Heart left ventricle (tissue), 13 donors: ENCODE measurements at regions not wholly inside any gene's neighbourhood (a gene's known extent, or its start where the extent isn't known, plus 50 kb on each side); places are given as distances from the start of the nearest gene placed in this dataset.

Source experiments
- POLR2A ChIP-seq, 2 donors: fragments of 450-650 bp; IDR thresholded peaks; one replicate each; pipeline ENCODE4 v1.6.1; 2017; ENCODE audit warnings: antibody characterized with exemption in 2 of 2, mild to moderate bottlenecking in 2 of 2, moderate library complexity in 2 of 2
- TF ChIP-seq, protein P1 (sequence below), 12 donors: fragments of 200-600 bp; sonication (generic) in 4 of 12; IDR thresholded peaks; one replicate each; pipeline versions ENCODE4 v1.5.0 to v1.8.0; 2018 to 2022; ENCODE audit warnings: antibody characterized with exemption in 12 of 12, mild to moderate bottlenecking in 5 of 12
- donor health status: ischemic (EF 13 %, LVEDD 7.1; RV severe dilation, severe dysfunction).
- donor health status: DM: no; HTN: yes; CAD: no.
- donor health status: DM: no; HTN: no; CAD: no.
- donor health status: ischemic (EF 25% LVEDD 6.9; RV normal size, moderate dysfunction).
- donor health status: ischemic (EF 25% LVEDD 5.7; RV mildly dilated, moderate dysfunction).
- donor health status: ischemic (EF 35%, LVEDD 5.7; RV mildly dilated, moderate dysfunction).
- donor health status: nonischemic (EF 11% LVEDD 7.7; RV severe dilation, severe dysfunction).
- donor health status: DM: yes; HTN: yes; CAD: no.
- donor health status: PGD.
- donor health status: ischemic (EF 29% LVEDD 5.4; RV normal size, mild dysfunction).
- donor health status: nonischemic (EF 23%, LVEDD 6.1; RV moderate dilation, normal function).

DNA sequence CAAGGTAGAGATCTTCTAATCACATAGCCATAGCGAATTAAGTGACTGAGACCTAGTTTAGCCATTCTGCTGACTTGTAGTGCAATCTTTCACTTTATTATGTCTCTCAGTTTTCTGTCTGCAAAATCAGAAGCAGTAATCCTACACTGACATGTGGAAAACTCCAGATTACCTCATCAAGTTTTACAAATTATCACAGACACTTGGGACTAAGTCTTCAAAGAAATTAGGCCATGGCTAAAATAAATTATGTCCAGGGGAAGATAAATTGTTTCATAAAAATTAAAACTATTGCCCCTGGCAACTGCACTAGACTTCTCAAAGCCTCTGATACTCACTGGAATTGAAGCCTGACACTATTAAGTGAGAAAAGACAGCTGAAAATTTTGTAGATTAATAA lies 129.9 kb upstream of the RGMB start:
- TF ChIP-seq, protein P1, sequence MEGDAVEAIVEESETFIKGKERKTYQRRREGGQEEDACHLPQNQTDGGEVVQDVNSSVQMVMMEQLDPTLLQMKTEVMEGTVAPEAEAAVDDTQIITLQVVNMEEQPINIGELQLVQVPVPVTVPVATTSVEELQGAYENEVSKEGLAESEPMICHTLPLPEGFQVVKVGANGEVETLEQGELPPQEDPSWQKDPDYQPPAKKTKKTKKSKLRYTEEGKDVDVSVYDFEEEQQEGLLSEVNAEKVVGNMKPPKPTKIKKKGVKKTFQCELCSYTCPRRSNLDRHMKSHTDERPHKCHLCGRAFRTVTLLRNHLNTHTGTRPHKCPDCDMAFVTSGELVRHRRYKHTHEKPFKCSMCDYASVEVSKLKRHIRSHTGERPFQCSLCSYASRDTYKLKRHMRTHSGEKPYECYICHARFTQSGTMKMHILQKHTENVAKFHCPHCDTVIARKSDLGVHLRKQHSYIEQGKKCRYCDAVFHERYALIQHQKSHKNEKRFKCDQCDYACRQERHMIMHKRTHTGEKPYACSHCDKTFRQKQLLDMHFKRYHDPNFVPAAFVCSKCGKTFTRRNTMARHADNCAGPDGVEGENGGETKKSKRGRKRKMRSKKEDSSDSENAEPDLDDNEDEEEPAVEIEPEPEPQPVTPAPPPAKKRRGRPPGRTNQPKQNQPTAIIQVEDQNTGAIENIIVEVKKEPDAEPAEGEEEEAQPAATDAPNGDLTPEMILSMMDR (IDR thresholded peaks at IDR 0.05) = no peak
- TF ChIP-seq POLR2A (IDR thresholded peaks at IDR 0.05) = no peak
